ENCODE measurements at regions not wholly inside any gene's neighbourhood (a gene's known extent, or its start where the extent isn't known, plus 50 kb on each side); places are given as distances from the start of the nearest gene placed in this dataset.

DNA sequence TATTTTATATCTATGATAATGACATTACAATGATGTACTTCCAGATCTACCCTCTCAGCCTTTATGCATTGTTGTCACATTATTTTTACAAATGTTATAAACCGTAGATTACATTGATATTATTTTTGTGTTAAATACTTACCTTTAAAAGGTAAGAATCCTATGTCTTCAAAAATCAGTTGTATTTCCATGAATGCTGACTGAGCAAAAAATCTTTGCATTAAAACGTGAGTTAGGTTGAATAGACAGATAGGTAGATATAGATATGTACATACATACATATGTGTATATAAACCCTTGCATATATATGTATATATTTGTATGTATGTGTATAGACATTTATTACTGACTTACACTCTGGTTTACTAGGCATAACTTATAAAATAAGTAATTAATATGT lies 558.2 kb downstream of the CDH26 start:
- Mint-ChIP-seq H3K9me3 (no peaks in the 10 kb centered on the region), H3K27ac (no peak overlapping the region), H3K36me3 (ENCODE audit: low read depth) (no peaks in the 10 kb centered on the region), H3K27me3 (no peaks in the 10 kb centered on the region), H3K4me3 (no peak overlapping the region), H3K4me1 (no peaks in the 10 kb centered on the region)
- TF ChIP-seq, protein P1, sequence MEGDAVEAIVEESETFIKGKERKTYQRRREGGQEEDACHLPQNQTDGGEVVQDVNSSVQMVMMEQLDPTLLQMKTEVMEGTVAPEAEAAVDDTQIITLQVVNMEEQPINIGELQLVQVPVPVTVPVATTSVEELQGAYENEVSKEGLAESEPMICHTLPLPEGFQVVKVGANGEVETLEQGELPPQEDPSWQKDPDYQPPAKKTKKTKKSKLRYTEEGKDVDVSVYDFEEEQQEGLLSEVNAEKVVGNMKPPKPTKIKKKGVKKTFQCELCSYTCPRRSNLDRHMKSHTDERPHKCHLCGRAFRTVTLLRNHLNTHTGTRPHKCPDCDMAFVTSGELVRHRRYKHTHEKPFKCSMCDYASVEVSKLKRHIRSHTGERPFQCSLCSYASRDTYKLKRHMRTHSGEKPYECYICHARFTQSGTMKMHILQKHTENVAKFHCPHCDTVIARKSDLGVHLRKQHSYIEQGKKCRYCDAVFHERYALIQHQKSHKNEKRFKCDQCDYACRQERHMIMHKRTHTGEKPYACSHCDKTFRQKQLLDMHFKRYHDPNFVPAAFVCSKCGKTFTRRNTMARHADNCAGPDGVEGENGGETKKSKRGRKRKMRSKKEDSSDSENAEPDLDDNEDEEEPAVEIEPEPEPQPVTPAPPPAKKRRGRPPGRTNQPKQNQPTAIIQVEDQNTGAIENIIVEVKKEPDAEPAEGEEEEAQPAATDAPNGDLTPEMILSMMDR (IDR thresholded peaks at IDR 0.05) = no peak
- intact Hi-C loops (cut with micrococcal nuclease) = no loop called here
- POLR2A ChIA-PET = no interaction called here
- DNase-seq = no peak
- ATAC-seq (ENCODE audit: low read depth) = no peak
- CTCF ChIA-PET = no interaction called here

DNA sequence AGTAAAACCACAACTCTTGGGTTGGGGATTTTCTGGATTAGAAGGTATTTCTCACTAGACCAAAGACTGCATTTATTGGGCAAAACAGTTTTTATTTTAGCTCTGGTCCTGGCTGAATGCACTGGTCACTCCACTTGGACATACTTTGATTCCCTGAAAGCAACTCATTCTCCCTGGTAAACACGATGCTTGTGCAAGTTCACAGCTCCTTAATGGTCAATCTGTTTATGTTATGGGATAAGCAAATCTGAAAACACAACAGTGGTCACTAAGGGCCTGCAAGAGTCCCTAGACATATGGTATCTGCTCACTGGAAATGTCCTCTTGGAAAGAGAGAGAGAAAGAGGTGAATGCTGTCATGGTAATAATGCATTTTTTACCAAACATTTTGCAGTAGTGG lies 559.8 kb downstream of the CDH26 start:
- TF ChIP-seq, protein P1 (IDR thresholded peaks at IDR 0.05) = no peak

GRCh38 chr20:60525397-60525796 lies 567.2 kb downstream of the CDH26 start:
- Mint-ChIP-seq H3K27ac (no peak overlapping the region), H3K4me1 (no peaks in the 10 kb centered on the region), H3K27me3 (no peaks in the 10 kb centered on the region), H3K9me3 (peaks cover 7% of the 10 kb centered on the region), H3K36me3 (ENCODE audit: low read depth) (no peaks in the 10 kb centered on the region), H3K4me3 (no peak overlapping the region)
- ATAC-seq (ENCODE audit: low read depth) (no peak), DNase-seq (no peak)
- intact Hi-C loops (cut with micrococcal nuclease) = no loop called here
- ChIA-PET POLR2A (no interaction called here), CTCF (no interaction called here)
- TF ChIP-seq, protein P1 (IDR thresholded peaks at IDR 0.05) = no peak

More for the DNA sequence above, 559.8 kb downstream of the CDH26 start:
- intact Hi-C loops (cut with micrococcal nuclease) = no loop called here
- ChIA-PET POLR2A (no interaction called here), CTCF (no interaction called here)
- Mint-ChIP-seq H3K4me3 (no peak overlapping the region), H3K27me3 (no peaks in the 10 kb centered on the region), H3K36me3 (ENCODE audit: low read depth) (no peaks in the 10 kb centered on the region), H3K27ac (no peak overlapping the region), H3K9me3 (no peaks in the 10 kb centered on the region), H3K4me1 (no peaks in the 10 kb centered on the region)
- no peak for DNase-seq
- no peak for ATAC-seq (ENCODE audit: low read depth)

DNA sequence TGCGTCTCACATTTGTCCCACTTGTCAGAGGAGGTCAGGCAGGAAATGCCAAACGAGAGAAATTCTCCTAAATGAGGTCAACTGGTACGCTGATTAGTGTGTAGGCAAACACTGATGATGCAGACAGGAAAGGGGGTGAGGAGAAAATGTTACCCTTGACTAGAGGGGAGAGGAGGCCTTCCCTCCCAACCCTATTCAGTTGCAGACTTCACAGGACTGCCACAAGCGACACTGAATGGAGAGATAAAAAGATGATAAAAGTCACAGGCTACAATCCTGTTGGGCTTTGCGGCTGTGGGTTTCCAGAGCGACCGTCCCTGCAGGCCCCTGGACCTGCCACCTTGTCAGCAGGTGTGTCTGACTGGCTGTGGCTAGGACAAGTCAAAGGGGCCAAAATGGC lies 569.4 kb downstream of the CDH26 start:
- DNase-seq (no peak), ATAC-seq (ENCODE audit: low read depth) (no peak)
- Mint-ChIP-seq H3K27me3 (no peaks in the 10 kb centered on the region), H3K9me3 (peaks cover 10% of the 10 kb centered on the region), H3K36me3 (ENCODE audit: low read depth) (no peaks in the 10 kb centered on the region), H3K27ac (no peak overlapping the region), H3K4me1 (no peaks in the 10 kb centered on the region), H3K4me3 (no peak overlapping the region)
- TF ChIP-seq, protein P1 (IDR thresholded peaks at IDR 0.05) = no peak
- intact Hi-C loops (cut with micrococcal nuclease) = no loop called here
- CTCF ChIA-PET = no interaction called here
- POLR2A ChIA-PET = no interaction called here

GRCh38 chr20:60528141-60528540 lies 569.9 kb downstream of the CDH26 start:
- Mint-ChIP-seq H3K9me3 (peaks cover 13% of the 10 kb centered on the region), H3K4me3 (no peak overlapping the region), H3K27ac (no peak overlapping the region), H3K4me1 (no peaks in the 10 kb centered on the region), H3K27me3 (no peaks in the 10 kb centered on the region), H3K36me3 (ENCODE audit: low read depth) (no peaks in the 10 kb centered on the region)
- intact Hi-C loops (cut with micrococcal nuclease) = no loop called here
- TF ChIP-seq, protein P1 (IDR thresholded peaks at IDR 0.05) = no peak
- ChIA-PET POLR2A (no interaction called here), CTCF (no interaction called here)
- DNase-seq (no peak), ATAC-seq (ENCODE audit: low read depth) (no peak)

Data from activated B cell treated with CpG ODN at 0.5 μM for 24 hours (primary cell).